ENCODE measurements at regions not wholly inside any gene's neighbourhood (a gene's known extent, or its start where the extent isn't known, plus 50 kb on each side); places are given as distances from the start of the nearest gene placed in this dataset.

DNA sequence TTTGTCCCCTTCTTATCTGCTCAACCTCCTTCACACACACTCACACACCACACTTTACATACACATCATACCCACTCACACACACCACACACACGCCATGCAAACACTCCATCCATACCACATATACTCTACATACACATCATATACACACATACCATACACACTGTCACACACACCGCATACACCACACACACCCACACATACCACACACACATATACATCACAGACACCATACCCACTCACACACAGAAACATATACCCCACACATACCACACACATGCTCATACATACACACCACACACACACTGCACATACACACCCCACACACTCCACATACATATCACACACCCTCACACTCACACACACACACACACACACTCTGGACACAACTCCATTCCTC is 54.3 kb upstream of the ACP3 start:
- H3K4me1 Mint-ChIP-seq (ENCODE audit: unreplicated experiment) = no peaks in the 10 kb centered on the region
- no peak overlapping the region for H3K4me3 Mint-ChIP-seq (ENCODE audit: unreplicated experiment)
- peaks cover 7% of the 10 kb centered on the region for H3K9me3 Mint-ChIP-seq (ENCODE audit: unreplicated experiment)
- H3K27me3 Mint-ChIP-seq (ENCODE audit: unreplicated experiment) = peaks cover 15% of the 10 kb centered on the region
- H3K36me3 Mint-ChIP-seq (ENCODE audit: unreplicated experiment) = no peaks in the 10 kb centered on the region
- no peak overlapping the region for H3K27ac Mint-ChIP-seq (ENCODE audit: unreplicated experiment)
- DNase-seq (ENCODE audit: extremely low spot score, unreplicated experiment) = no peak
- TF ChIP-seq, protein P1, sequence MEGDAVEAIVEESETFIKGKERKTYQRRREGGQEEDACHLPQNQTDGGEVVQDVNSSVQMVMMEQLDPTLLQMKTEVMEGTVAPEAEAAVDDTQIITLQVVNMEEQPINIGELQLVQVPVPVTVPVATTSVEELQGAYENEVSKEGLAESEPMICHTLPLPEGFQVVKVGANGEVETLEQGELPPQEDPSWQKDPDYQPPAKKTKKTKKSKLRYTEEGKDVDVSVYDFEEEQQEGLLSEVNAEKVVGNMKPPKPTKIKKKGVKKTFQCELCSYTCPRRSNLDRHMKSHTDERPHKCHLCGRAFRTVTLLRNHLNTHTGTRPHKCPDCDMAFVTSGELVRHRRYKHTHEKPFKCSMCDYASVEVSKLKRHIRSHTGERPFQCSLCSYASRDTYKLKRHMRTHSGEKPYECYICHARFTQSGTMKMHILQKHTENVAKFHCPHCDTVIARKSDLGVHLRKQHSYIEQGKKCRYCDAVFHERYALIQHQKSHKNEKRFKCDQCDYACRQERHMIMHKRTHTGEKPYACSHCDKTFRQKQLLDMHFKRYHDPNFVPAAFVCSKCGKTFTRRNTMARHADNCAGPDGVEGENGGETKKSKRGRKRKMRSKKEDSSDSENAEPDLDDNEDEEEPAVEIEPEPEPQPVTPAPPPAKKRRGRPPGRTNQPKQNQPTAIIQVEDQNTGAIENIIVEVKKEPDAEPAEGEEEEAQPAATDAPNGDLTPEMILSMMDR (IDR thresholded peaks at IDR 0.05) = no peak

DNA sequence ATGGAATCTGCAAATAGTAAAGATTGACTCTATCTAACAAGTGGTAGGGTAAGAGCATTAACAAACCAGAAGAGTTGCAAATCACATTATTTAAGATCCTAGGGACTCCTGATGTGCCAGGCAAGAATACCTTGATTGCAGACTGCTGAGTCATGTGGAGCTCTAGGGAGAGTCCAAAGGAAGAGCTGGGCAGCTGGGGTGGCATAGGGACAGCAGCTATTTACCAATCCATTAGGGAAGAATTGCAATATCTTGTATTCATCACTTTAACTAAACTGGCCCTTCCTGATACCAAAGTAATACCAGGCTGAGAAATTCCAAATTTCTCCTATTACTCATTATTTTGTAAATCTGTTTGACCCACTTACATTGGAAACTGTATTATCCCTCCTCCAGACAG is 52.2 kb upstream of the ACP3 start:
- Mint-ChIP-seq H3K9me3 (ENCODE audit: unreplicated experiment) (peaks cover 7% of the 10 kb centered on the region), H3K27ac (ENCODE audit: unreplicated experiment) (no peak overlapping the region)
- TF ChIP-seq, protein P1 (IDR thresholded peaks at IDR 0.05) = no peak

GRCh38 chr3:132265488-132265887 is 51.7 kb upstream of the ACP3 start:
- Mint-ChIP-seq H3K9me3 (ENCODE audit: unreplicated experiment) (peaks cover 7% of the 10 kb centered on the region), H3K27ac (ENCODE audit: unreplicated experiment) (no peak overlapping the region), H3K27me3 (ENCODE audit: unreplicated experiment) (peaks cover 11% of the 10 kb centered on the region), H3K4me1 (ENCODE audit: unreplicated experiment) (no peaks in the 10 kb centered on the region), H3K36me3 (ENCODE audit: unreplicated experiment) (no peaks in the 10 kb centered on the region), H3K4me3 (ENCODE audit: unreplicated experiment) (no peak overlapping the region)
- DNase-seq (ENCODE audit: extremely low spot score, unreplicated experiment) = no peak
- TF ChIP-seq, protein P1 (IDR thresholded peaks at IDR 0.05) = no peak

More for the DNA sequence above, 52.2 kb upstream of the ACP3 start:
- Mint-ChIP-seq H3K4me1 (ENCODE audit: unreplicated experiment) (no peaks in the 10 kb centered on the region), H3K27me3 (ENCODE audit: unreplicated experiment) (peaks cover 12% of the 10 kb centered on the region), H3K36me3 (ENCODE audit: unreplicated experiment) (no peaks in the 10 kb centered on the region), H3K4me3 (ENCODE audit: unreplicated experiment) (no peak overlapping the region)
- DNase-seq (ENCODE audit: extremely low spot score, unreplicated experiment) = no peak

DNA sequence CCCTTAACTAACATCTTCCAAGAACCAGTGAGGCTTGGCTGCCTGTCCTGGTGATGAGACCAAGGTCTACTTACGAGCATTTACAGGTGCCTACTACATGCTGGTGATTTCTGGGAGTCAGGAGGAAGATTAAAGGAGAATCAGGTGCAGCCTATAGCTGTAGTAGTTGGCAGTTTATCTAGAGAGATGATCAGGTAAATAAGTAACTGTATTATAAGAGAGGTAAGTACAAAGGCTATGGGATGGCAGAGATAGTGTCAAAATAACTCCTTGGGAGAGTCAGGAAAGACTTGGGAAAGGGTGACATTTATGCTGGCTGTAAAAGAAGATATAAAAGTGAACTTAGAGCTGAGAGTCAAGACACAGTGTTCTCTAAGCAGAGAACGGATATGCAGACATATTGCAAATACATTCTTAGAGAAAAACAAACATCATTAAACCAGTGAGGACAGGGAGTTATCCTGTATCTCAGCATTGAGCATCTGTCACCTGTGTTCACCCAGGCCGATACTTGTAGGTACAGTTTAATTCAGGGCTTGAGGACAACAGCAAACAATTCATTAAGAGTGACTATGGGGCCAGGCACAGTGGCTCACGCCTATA is 49.7 kb upstream of the ACP3 start:
- H3K27ac Mint-ChIP-seq (ENCODE audit: unreplicated experiment) = no peak overlapping the region
- TF ChIP-seq, protein P1 (IDR thresholded peaks at IDR 0.05) = no peak
- peaks cover 8% of the 10 kb centered on the region for H3K27me3 Mint-ChIP-seq (ENCODE audit: unreplicated experiment)
- no peaks in the 10 kb centered on the region for H3K36me3 Mint-ChIP-seq (ENCODE audit: unreplicated experiment)
- no peak for DNase-seq (ENCODE audit: extremely low spot score, unreplicated experiment)
- H3K9me3 Mint-ChIP-seq (ENCODE audit: unreplicated experiment) = peaks cover 7% of the 10 kb centered on the region
- no peak overlapping the region for H3K4me3 Mint-ChIP-seq (ENCODE audit: unreplicated experiment)
- H3K4me1 Mint-ChIP-seq (ENCODE audit: unreplicated experiment) = no peaks in the 10 kb centered on the region

Measured in osteocyte (in vitro differentiated cells).